Choroid plexus epithelial cell (primary cell): ENCODE measurements at regions not wholly inside any gene's neighbourhood (a gene's known extent, or its start where the extent isn't known, plus 50 kb on each side); places are given as distances from the start of the nearest gene placed in this dataset.

Experiments
- DNase-seq: peaks from one replicate; pipeline ENCODE4 v3.0.0-alpha.2; 2010; ENCODE audit warnings: low read depth
- H3K4me3 ChIP-seq: 2 replicates; pipeline ENCODE4 v1.5.1; 2011; ENCODE audit warnings: low read depth, mild to moderate bottlenecking, control low read depth, low read length, moderate library complexity
- TF ChIP-seq, protein P1 (sequence below): conservative IDR thresholded peaks from 2 replicates; pipeline ENCODE4 v1.5.1; 2011; ENCODE audit warnings: low read depth, mild to moderate bottlenecking, control low read depth, inconsistent platforms, low read length, moderate library complexity

DNA sequence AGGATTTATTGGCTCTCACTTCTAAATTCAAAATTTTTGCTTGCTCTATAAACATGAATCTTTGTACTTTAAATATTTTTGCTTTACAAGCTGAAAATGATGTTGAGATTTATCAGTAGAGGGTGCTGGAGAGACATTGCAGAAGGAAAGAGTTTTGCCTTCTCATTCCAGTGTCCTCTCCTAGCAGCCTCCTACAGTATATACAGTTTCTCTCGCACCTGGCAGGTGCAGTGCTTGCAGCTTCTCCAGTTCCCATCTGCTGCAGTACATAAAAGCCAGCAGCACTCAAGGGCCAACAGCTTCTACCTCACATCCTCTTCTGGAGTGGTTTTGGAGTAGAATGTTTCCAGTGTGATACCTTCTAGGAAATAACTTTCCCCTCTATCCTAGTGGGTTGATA is 601.8 kb upstream of the ATXN7L3B start:
- DNase-seq = peak; percentile 30
- TF ChIP-seq, protein P1, sequence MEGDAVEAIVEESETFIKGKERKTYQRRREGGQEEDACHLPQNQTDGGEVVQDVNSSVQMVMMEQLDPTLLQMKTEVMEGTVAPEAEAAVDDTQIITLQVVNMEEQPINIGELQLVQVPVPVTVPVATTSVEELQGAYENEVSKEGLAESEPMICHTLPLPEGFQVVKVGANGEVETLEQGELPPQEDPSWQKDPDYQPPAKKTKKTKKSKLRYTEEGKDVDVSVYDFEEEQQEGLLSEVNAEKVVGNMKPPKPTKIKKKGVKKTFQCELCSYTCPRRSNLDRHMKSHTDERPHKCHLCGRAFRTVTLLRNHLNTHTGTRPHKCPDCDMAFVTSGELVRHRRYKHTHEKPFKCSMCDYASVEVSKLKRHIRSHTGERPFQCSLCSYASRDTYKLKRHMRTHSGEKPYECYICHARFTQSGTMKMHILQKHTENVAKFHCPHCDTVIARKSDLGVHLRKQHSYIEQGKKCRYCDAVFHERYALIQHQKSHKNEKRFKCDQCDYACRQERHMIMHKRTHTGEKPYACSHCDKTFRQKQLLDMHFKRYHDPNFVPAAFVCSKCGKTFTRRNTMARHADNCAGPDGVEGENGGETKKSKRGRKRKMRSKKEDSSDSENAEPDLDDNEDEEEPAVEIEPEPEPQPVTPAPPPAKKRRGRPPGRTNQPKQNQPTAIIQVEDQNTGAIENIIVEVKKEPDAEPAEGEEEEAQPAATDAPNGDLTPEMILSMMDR = peak; percentile 48

DNA sequence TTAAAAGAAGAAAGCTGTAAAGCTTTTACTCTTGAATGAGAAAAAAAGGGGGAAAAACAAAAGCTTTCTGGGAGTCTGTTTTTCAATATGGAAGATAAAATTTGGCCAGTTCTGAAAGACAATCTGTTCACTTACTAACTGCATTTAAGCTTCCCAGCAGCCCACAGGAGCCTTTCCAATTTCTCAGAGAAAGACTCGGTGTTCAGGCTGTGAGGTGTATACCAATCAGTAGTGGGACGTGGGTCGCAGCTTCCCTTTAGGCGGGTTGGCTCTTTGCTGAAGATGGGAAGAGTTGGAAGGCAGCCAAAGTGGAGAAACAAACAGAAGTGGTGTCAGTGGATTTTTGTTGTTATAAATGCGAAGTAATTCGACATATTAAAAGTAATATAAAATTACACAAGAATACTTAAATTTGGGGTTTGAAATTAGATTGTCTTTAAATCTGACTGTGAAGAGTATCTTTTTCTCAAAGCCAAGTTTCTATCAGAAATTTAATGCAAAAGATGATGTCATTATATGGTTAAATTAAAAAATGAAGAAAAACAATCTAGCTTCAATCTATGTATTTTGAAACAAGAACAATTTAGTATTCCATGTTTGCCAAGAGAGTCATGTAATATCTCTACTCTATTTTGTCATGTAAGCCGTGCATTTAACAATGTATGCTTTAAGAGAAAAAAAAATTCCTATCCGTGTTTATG is 590.2 kb upstream of the ATXN7L3B start:
- TF ChIP-seq, protein P1 = no peak
- no peak overlapping the region for H3K4me3 ChIP-seq
- DNase-seq = no peak

More for the DNA sequence above, 601.8 kb upstream of the ATXN7L3B start:
- H3K4me3 ChIP-seq = no peak overlapping the region

DNA sequence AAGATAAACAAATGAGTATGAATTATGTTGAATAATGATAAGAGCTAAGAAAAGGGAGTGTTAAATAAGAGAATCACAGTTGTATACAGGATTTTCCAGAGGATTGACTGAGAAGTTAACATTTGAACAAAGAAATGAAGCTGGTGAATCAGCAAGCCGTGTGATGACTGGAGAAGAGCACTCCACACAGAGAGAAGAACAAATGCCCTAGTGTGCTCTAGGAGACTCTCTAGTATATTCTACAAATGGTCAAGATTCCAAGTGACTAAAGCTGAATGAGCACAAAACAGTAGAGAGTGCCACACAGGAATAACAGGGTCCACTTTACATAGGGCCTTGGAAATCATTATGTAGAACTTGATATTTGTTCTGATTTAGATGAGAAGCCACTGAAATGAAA is 587.1 kb upstream of the ATXN7L3B start:
- no peak overlapping the region for H3K4me3 ChIP-seq
- DNase-seq = no peak
- TF ChIP-seq, protein P1 = no peak

DNA sequence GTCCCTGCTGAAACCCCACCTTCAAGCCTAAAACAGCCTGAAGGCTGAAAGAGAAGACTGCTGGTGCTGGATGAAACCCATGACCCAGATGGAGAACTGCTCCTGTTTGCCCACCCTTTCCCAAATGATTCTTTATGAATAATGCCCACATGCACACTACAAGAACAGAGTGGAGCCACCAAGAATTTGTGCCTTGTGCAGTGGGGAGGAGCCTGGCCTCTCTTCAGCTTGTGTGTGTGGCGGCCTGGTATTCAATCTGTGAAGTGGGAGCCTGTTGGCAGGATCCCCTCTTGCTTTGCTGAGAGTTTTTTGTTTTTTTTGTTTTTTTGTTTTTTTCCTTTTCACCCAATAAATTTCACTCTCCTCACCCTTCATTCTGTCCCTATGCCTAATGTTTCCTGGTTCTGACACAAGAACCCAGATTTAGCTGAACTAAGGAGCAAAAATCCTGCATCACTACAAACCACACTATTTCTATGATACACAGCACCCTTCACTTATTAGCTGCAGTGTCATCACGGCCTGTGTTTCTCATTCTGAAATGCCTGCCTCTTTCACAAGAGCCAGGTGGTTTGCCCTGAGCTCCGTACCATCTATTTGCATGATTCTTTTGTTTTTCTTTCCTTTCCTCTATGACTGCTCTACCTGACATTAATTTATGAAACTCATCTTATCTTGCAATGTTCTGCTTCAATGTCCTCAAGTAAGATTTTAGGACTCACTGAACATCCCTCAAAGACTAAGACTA is 585.5 kb upstream of the ATXN7L3B start:
- no peak for DNase-seq
- no peak overlapping the region for H3K4me3 ChIP-seq
- TF ChIP-seq, protein P1 = no peak

DNA sequence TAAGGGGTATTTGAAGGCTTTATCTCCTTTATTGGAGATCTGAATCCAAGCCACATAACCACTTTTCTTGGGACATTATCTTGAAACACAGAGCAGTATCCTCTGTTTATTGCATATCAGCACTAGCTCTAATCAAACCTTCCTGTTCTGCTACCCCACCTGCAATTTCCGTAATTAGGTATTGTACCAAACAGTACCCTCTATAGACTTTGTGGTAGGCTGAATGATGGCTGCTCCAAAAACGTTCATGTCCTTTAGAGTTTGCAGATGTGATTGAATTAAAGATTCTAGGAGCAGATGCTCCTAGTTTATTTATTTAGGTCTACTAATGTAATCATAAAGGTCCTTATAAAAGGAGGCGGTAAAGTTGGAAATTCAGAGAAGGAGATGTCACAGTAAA is 573.0 kb upstream of the ATXN7L3B start:
- H3K4me3 ChIP-seq = no peak overlapping the region
- no peak for DNase-seq
- TF ChIP-seq, protein P1 = no peak

DNA sequence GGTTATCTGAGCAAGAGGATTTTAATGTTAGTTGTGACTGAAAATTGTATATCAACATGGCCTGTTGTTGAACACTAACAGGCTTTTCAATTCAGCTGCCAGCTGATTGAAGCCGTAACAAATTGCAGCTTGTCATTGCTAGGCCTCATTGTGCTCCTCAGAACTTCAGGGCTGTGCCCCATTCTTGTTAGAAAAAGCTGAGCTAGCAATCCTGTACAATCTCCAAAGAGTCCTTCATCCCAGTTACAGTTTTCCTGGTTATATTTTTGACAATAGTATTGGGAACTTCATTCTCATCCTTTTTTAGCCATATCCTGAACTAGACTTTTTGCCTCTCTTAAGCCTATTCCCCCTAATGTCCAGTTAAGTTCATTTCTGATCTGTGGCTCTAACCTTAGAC is 564.1 kb upstream of the ATXN7L3B start:
- H3K4me3 ChIP-seq = no peak overlapping the region
- TF ChIP-seq, protein P1 = no peak
- DNase-seq = no peak
